OCI-LY7 (cell line): ENCODE measurements at regions not wholly inside any gene's neighbourhood (a gene's known extent, or its start where the extent isn't known, plus 50 kb on each side); places are given as distances from the start of the nearest gene placed in this dataset.

Experiments used
- BruUV-seq: library from RNA; stranded (reverse); fragments of 400-500 nt; replicated peaks from 2 replicates; lab custom pipeline; 2021; lab: Mats Ljungman, UMichigan
- CTCF ChIA-PET: fragments of 300-600 bp; sonication (Branson Sonifier 250); formaldehyde crosslinking; loops from one replicate; lab custom pipeline; 2022; ENCODE audit warnings: antibody characterized with exemption; ENCODE audit not compliant: unreplicated experiment; lab: Charles Lee
- POLR2A ChIA-PET: fragments of 300-600 bp; sonication (Branson Sonifier 250); formaldehyde crosslinking; loops from one replicate; lab custom pipeline; 2022; ENCODE audit warnings: antibody characterized with exemption; lab: Charles Lee
- DNase-seq: peaks from one replicate; pipeline ENCODE4 v3.0.0-alpha.2; 2015; ENCODE audit warnings: low spot score
- H2AFZ ChIP-seq: fragments of 200-600 bp; sonication (generic), shearing (Covaris generic); 2 replicates; pipeline ENCODE4 v1.6.1; 2014; ENCODE audit warnings: mild to moderate bottlenecking, antibody characterized with exemption, low read length, moderate library complexity
- H3K27ac ChIP-seq: fragments of 200-600 bp; sonication (generic); 2 replicates; pipeline ENCODE4 v1.5.1; 2014; ENCODE audit warnings: mixed run types, low read depth, mild to moderate bottlenecking, moderate library complexity, low read length, inconsistent platforms; ENCODE audit not compliant: poor library complexity, severe bottlenecking
- H3K36me3 ChIP-seq: fragments of 200-600 bp; sonication (generic); 2 replicates; pipeline ENCODE4 v1.6.1; 2014; ENCODE audit warnings: mild to moderate bottlenecking, antibody characterized with exemption, low read length, moderate library complexity, mixed read lengths; ENCODE audit not compliant: insufficient read depth
- H3K4me1 ChIP-seq: fragments of 200-600 bp; sonication (generic); 2 replicates; pipeline ENCODE4 v1.5.1; 2014; ENCODE audit warnings: mild to moderate bottlenecking, low read length; ENCODE audit not compliant: insufficient read depth, poor library complexity, severe bottlenecking
- H3K4me2 ChIP-seq: fragments of 200-600 bp; sonication (generic); 2 replicates; pipeline ENCODE4 v1.6.1; 2014; ENCODE audit warnings: mild to moderate bottlenecking, low read length
- H3K4me3 ChIP-seq: fragments of 200-600 bp; sonication (generic); 2 replicates; pipeline ENCODE4 v1.5.1; 2014; ENCODE audit warnings: mild to moderate bottlenecking, low read depth, low read length; ENCODE audit not compliant: poor library complexity, severe bottlenecking
- H3K79me2 ChIP-seq: fragments of 200-600 bp; sonication (generic); 2 replicates; pipeline ENCODE4 v1.6.1; 2016; ENCODE audit warnings: low read depth, mild to moderate bottlenecking, low read length, moderate library complexity, mixed read lengths; ENCODE audit not compliant: insufficient read depth
- H3K9me2 ChIP-seq: fragments of 200-600 bp; sonication (generic); 2 replicates; pipeline ENCODE4 v1.6.1; 2016; ENCODE audit warnings: mild to moderate bottlenecking, low read length, mixed read lengths; ENCODE audit not compliant: insufficient read depth
- H3K9me3 ChIP-seq: fragments of 200-600 bp; sonication (generic); 2 replicates; pipeline ENCODE4 v1.6.1; 2014; ENCODE audit warnings: mild to moderate bottlenecking, mixed run types, low read length, mixed read lengths
- H4K20me1 ChIP-seq: fragments of 200-600 bp; sonication (generic); 2 replicates; pipeline ENCODE4 v1.6.1; 2014; ENCODE audit warnings: mild to moderate bottlenecking, antibody characterized with exemption, low read length, moderate library complexity, mixed read lengths; ENCODE audit not compliant: insufficient read depth
- CTCF ChIP-seq: fragments of 200-600 bp; sonication (generic); conservative IDR thresholded peaks from 2 replicates; pipeline ENCODE4 v1.5.1; 2014; ENCODE audit warnings: mild to moderate bottlenecking, antibody characterized with exemption, low read length, moderate library complexity, mixed read lengths
- EZH2phosphoT487 ChIP-seq: fragments of 200-600 bp; sonication (generic); IDR thresholded peaks from 2 replicates; pipeline ENCODE4 v1.6.1; 2018; ENCODE audit warnings: low read depth, borderline replicate concordance, mild to moderate bottlenecking, mixed run types, antibody characterized with exemption, low read length, moderate library complexity, mixed read lengths
- intact Hi-C: fragments of 100-400 bp; cut with micrococcal nuclease; formaldehyde crosslinking; loops from one replicate; pipeline ENCODE4 v1.10.0; 2022; ENCODE audit not compliant: unreplicated experiment

- no peak overlapping the region for H3K27ac ChIP-seq
Observed at GRCh38 chr3:164620423-164620822, 457.9 kb downstream of the SI start.

DNA sequence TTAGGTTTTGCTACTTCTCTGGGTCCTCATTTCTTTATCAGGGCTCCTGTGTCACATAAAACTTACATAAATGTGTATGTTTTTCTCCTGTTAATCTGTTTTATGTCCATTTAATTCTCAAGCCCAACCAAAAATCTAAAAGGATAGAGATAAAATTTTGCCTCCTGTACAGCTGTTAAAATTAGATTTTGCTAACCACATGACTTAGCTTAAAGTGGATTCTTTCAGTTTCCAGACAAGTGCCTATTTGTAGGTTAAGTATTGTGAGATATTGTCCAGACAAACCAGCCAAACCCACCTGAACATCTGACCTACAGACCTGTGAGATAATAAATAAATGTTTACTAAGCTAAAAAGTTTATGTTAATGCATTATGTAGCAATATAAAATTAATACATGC, 465.5 kb downstream of the SI start:
- H2AFZ ChIP-seq: no peak overlapping the region
- ChIA-PET POLR2A (interaction anchor here (0.8 kb wide), 1 partner anchor 12 kb away, joined by 3 read pairs; no protein-coding TSS in a partner anchor), CTCF (no interaction called here)
- no peaks in the 10 kb centered on the region for H4K20me1 ChIP-seq
- TF ChIP-seq EZH2phosphoT487 (no peak), CTCF (no peak)
- DNase-seq: no peak
- intact Hi-C loops: no loop called here
- H3K9me2 ChIP-seq: no peaks in the 10 kb centered on the region
- no peak overlapping the region for H3K27ac ChIP-seq
- no peaks in the 10 kb centered on the region for H3K36me3 ChIP-seq
- no peak overlapping the region for H3K4me3 ChIP-seq
- no peaks in the 10 kb centered on the region for H3K79me2 ChIP-seq
- H3K4me2 ChIP-seq: no peak overlapping the region
- H3K9me3 ChIP-seq: no peaks in the 10 kb centered on the region
- no TSS peak for BruUV-seq
- no peaks in the 10 kb centered on the region for H3K4me1 ChIP-seq

More at GRCh38 chr3:164620423-164620822, 457.9 kb downstream of the SI start:
- no TSS peak for BruUV-seq
- Histone ChIP-seq H2AFZ (no peak overlapping the region), H4K20me1 (no peaks in the 10 kb centered on the region), H3K4me3 (no peak overlapping the region), H3K79me2 (no peaks in the 10 kb centered on the region), H3K36me3 (no peaks in the 10 kb centered on the region), H3K4me1 (no peaks in the 10 kb centered on the region), H3K9me2 (no peaks in the 10 kb centered on the region), H3K9me3 (no peaks in the 10 kb centered on the region), H3K4me2 (no peak overlapping the region)
- POLR2A ChIA-PET: no interaction called here
- no peak for TF ChIP-seq EZH2phosphoT487
- no peak for DNase-seq
- intact Hi-C loops: no loop called here
- CTCF ChIA-PET: no interaction called here

GRCh38 chr3:164608554-164609276, 469.6 kb downstream of the SI start:
- H3K9me2 ChIP-seq: no peaks in the 10 kb centered on the region
- no peak for DNase-seq
- no peak overlapping the region for H3K27ac ChIP-seq
- intact Hi-C loops: no loop called here
- H3K4me2 ChIP-seq: no peak overlapping the region
- ChIA-PET CTCF (no interaction called here), POLR2A (no interaction called here)
- no peaks in the 10 kb centered on the region for H3K79me2 ChIP-seq
- no peak overlapping the region for H3K4me3 ChIP-seq
- 0 out of 2 replicates have a peak, but pooled peaks cover 2% of the 10 kb centered on the region for H3K9me3 ChIP-seq
- no peaks in the 10 kb centered on the region for H3K4me1 ChIP-seq
- TF ChIP-seq CTCF: no peak
- TF ChIP-seq EZH2phosphoT487: no peak
- H3K36me3 ChIP-seq: no peaks in the 10 kb centered on the region
- no peak overlapping the region for H2AFZ ChIP-seq
- no TSS peak for BruUV-seq
- H4K20me1 ChIP-seq: no peaks in the 10 kb centered on the region
